Skeletal muscle satellite cell (primary cell): ENCODE measurements at regions not wholly inside any gene's neighbourhood (a gene's known extent, or its start where the extent isn't known, plus 50 kb on each side); places are given as distances from the start of the nearest gene placed in this dataset.

Experiments used
- H3K27me3 ChIP-seq: 2 replicates; pipeline ENCODE4 v1.7.0; 2013; ENCODE audit warnings: low read length; ENCODE audit not compliant: control insufficient read depth, insufficient read depth
- H3K36me3 ChIP-seq: 2 replicates; pipeline ENCODE4 v1.7.0; 2013; ENCODE audit warnings: mild to moderate bottlenecking, control low read depth, low read length; ENCODE audit not compliant: insufficient read depth
- H3K4me1 ChIP-seq: 2 replicates; pipeline ENCODE4 v1.7.0; 2013; ENCODE audit warnings: low read length; ENCODE audit not compliant: control insufficient read depth, insufficient read depth
- H3K4me2 ChIP-seq: 2 replicates; pipeline ENCODE4 v1.7.0; 2013; ENCODE audit warnings: mild to moderate bottlenecking, low read length
- H3K4me3 ChIP-seq: 2 replicates; pipeline ENCODE4 v1.7.0; 2013; ENCODE audit warnings: low read length
- H3K9ac ChIP-seq: 2 replicates; pipeline ENCODE4 v1.7.0; 2013; ENCODE audit warnings: mild to moderate bottlenecking, low read depth, low read length, moderate library complexity
- H3K9me3 ChIP-seq: replicated peaks from 2 replicates; pipeline ENCODE4 v1.7.0; 2013; ENCODE audit warnings: mild to moderate bottlenecking, control low read depth, low read length

GRCh38 chr10:130727766-130728490 lies 583.6 kb downstream of the TCERG1L start:
- Histone ChIP-seq H3K9ac (no peak overlapping the region), H3K27me3 (no peaks in the 10 kb centered on the region), H3K4me2 (no peak overlapping the region), H3K4me1 (no peaks in the 10 kb centered on the region), H3K9me3 (peaks cover 27% of the 10 kb centered on the region), H3K36me3 (no peaks in the 10 kb centered on the region), H3K4me3 (no peak overlapping the region)

GRCh38 chr10:130728531-130729215 lies 582.8 kb downstream of the TCERG1L start:
- H3K9ac ChIP-seq, result no peak overlapping the region
- H3K4me3 ChIP-seq, result no peak overlapping the region
- no peaks in the 10 kb centered on the region for H3K27me3 ChIP-seq
- no peak overlapping the region for H3K4me2 ChIP-seq
- no peaks in the 10 kb centered on the region for H3K36me3 ChIP-seq
- no peaks in the 10 kb centered on the region for H3K4me1 ChIP-seq
- H3K9me3 ChIP-seq, result peaks cover 27% of the 10 kb centered on the region

DNA sequence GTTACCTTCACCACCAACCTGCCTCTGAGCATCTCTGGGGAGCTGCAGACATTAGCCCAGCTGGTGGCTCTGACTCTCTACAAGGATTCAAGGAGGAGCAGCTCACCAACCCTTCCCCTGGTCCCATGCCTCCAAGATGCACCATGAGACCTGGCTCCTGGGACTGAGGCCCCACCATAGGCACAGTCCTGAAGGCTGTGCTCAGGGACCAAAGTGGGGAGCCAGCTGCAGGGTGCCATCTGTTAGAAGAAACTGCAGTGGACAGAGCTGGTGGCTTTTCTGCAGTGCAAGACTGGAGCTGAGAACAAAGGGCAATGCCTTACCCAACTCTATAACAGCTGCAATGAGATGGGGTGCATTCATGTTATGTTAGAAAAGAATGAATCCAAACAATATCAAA lies 581.6 kb downstream of the TCERG1L start:
- H3K4me1 ChIP-seq, result no peaks in the 10 kb centered on the region
- H3K9ac ChIP-seq, result no peak overlapping the region
- H3K4me3 ChIP-seq, result no peak overlapping the region
- H3K9me3 ChIP-seq, result peaks cover 23% of the 10 kb centered on the region
- H3K27me3 ChIP-seq, result no peaks in the 10 kb centered on the region
- no peak overlapping the region for H3K4me2 ChIP-seq
- H3K36me3 ChIP-seq, result no peaks in the 10 kb centered on the region

GRCh38 chr10:130737186-130737585 lies 574.3 kb downstream of the TCERG1L start:
- no peaks in the 10 kb centered on the region for H3K4me1 ChIP-seq
- peaks cover 16% of the 10 kb centered on the region for H3K9me3 ChIP-seq
- H3K36me3 ChIP-seq, result no peaks in the 10 kb centered on the region
- H3K4me3 ChIP-seq, result no peak overlapping the region
- H3K27me3 ChIP-seq, result no peaks in the 10 kb centered on the region
- no peak overlapping the region for H3K9ac ChIP-seq
- no peak overlapping the region for H3K4me2 ChIP-seq

DNA sequence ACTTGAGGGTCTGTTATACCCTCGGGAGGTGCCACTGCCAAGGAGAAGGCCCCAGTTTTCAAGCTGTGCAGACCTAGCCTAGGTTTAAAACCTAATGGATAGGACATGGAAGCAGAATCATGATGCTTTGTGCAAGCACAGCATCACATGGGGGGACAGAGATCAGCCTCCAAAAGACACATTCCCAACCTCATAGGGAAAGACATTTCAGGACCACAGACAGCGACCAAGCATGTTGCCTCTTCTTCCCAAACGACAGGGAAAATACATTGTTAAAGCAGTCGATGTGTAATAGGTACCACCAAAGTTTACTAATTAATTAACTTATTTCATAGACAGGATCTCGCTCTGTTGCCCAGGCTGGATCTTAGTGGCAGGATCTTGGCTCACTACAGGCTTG lies 573.9 kb downstream of the TCERG1L start:
- H3K4me3 ChIP-seq, result no peak overlapping the region
- H3K9ac ChIP-seq, result no peak overlapping the region
- H3K36me3 ChIP-seq, result no peaks in the 10 kb centered on the region
- H3K4me1 ChIP-seq, result no peaks in the 10 kb centered on the region
- no peak overlapping the region for H3K4me2 ChIP-seq
- H3K27me3 ChIP-seq, result no peaks in the 10 kb centered on the region
- H3K9me3 ChIP-seq, result peaks cover 16% of the 10 kb centered on the region

DNA sequence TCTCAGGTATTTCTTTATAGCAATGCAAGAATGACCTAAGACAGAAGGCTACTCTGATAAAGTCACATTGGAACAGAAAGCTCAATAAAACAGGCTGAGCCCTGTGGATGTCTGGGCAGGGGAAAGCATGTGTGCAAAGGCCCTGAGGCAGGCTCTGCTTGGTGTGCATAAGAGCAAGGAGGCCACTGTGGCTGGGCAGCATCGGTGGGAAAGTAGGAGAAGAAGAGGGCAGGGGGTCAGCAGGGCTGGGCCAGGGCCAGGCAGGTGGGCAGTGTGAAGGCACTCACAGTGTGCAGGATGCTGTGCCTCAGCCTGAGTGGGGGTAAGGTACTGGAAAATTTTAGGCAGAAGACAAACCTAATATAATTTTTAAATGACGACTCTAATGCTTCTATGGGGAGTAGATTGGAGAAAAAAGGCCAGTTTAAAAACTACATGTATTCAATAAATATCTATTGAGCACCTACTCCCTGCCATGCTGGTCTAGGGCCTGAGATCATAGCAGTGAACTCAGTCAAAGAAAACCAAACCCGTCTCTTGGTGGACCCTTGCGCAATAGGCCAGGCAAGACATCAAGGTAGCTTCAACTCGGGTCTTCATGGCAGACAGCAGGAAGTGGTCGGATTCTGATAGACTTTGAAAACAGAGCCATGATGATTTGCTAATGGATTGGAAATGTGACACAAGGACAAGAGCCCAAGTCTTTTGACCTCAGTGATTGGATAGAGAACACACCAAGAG lies 572.3 kb downstream of the TCERG1L start:
- peaks cover 16% of the 10 kb centered on the region for H3K9me3 ChIP-seq
- no peaks in the 10 kb centered on the region for H3K36me3 ChIP-seq
- H3K4me2 ChIP-seq, result no peak overlapping the region
- H3K4me1 ChIP-seq, result no peaks in the 10 kb centered on the region
- H3K4me3 ChIP-seq, result no peak overlapping the region
- H3K27me3 ChIP-seq, result no peaks in the 10 kb centered on the region
- H3K9ac ChIP-seq, result no peak overlapping the region

DNA sequence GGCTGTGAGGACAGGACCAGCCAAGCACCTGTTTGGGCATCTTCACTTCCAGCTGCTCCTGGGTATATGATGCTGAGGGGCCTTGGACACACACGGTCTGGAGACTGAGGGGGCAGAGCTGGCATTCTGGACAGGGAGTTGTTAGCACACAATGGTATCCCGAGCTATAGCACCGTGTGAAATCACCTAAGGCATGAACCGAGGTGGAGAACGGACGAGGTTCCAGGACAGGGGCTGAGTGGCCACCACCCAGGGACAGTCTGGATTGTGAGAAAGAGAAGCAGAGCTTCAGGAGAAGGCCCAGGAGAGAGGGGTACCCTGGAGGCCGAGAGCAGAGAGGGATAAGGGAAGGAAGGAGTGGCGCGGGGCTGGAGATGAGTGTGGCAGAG lies 571.8 kb downstream of the TCERG1L start:
- no peaks in the 10 kb centered on the region for H3K4me1 ChIP-seq
- H3K36me3 ChIP-seq, result no peaks in the 10 kb centered on the region
- H3K27me3 ChIP-seq, result no peaks in the 10 kb centered on the region
- no peak overlapping the region for H3K4me2 ChIP-seq
- no peak overlapping the region for H3K4me3 ChIP-seq
- peaks cover 16% of the 10 kb centered on the region for H3K9me3 ChIP-seq
- no peak overlapping the region for H3K9ac ChIP-seq

- Histone ChIP-seq H3K27me3 (no peaks in the 10 kb centered on the region), H3K4me2 (no peak overlapping the region), H3K9me3 (peaks cover 16% of the 10 kb centered on the region), H3K36me3 (no peaks in the 10 kb centered on the region), H3K4me3 (no peak overlapping the region), H3K9ac (no peak overlapping the region), H3K4me1 (no peaks in the 10 kb centered on the region)
Measured at GRCh38 chr10:130740166-130740565, 571.4 kb downstream of the TCERG1L start.

GRCh38 chr10:130740915-130741750 lies 570.4 kb downstream of the TCERG1L start:
- Histone ChIP-seq H3K9me3 (peaks cover 17% of the 10 kb centered on the region), H3K4me2 (no peak overlapping the region), H3K4me3 (no peak overlapping the region), H3K4me1 (no peaks in the 10 kb centered on the region), H3K27me3 (no peaks in the 10 kb centered on the region), H3K9ac (no peak overlapping the region), H3K36me3 (no peaks in the 10 kb centered on the region)

DNA sequence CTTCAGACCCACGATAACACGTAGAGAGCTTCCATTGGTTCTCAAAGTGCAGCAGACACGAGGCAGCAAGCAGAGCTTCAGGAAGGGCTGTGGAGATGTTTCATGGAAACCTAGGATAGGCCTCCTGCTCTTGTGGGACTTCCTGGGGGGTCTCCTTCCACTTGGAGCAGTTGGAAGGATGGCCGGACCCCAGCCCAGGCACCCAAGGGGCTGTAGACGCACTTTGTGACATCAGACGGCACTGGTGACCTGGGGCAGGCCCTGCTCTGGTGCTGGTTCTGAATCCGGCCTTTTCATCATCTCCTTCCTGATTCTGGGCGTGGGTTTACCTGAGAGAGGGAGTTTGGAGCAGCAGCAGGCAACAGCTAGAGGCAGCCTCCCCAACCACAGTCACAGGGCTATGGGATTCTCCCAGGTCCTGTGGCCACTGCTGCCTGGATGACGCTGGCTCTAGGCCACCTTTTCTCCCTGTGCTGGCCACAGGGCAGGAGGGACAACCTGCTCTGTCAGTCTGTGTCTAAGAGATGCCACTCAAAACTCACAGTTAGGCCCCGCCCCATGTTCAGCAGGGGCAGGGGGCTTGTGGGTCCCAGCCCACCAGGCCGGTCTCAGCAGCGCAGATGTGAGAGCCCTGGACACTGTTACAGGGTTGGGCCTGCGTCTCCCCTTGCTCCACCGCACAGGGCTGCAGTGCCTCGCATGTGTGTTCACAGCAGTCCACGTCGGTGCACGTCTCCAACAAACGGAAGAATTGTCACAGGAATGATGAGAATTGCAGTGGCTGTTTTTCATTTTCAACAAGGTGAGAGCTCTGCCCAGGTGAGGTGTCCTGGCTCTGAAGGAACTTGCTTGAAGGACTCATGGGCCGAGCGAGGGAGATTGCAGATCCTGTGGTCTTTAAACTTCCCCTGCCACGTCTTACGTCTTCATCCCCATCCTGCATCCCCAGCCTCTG lies 569.3 kb downstream of the TCERG1L start:
- no peaks in the 10 kb centered on the region for H3K36me3 ChIP-seq
- H3K4me3 ChIP-seq, result no peak overlapping the region
- H3K9ac ChIP-seq, result no peak overlapping the region
- H3K4me2 ChIP-seq, result no peak overlapping the region
- no peaks in the 10 kb centered on the region for H3K4me1 ChIP-seq
- H3K9me3 ChIP-seq, result peaks cover 21% of the 10 kb centered on the region
- no peaks in the 10 kb centered on the region for H3K27me3 ChIP-seq
